ENCODE measurements at regions not wholly inside any gene's neighbourhood (a gene's known extent, or its start where the extent isn't known, plus 50 kb on each side); places are given as distances from the start of the nearest gene placed in this dataset.

GRCh38 chr16:66146798-66147197, 219.7 kb upstream of the CDH5 start:
- Histone ChIP-seq H2BK120ac (replicated peaks; ENCODE audit: low read depth, low read length) (no peak overlapping the region), H4K20me1 (replicated peaks in 1 of 2; ENCODE audit: control insufficient read depth in 1 of 2, insufficient read depth in 2 of 2, low read length in 2 of 2) (no peaks in the 10 kb centered on the region), H4K8ac (ENCODE audit: extremely low read depth, insufficient read depth, low read length) (no peak overlapping the region), H3K27me3 (replicated peaks in 1 of 4; ENCODE audit: control insufficient read depth in 3 of 4, extremely low read depth in 1 of 4, insufficient read depth in 3 of 4, low read length in 3 of 4) (no peaks in the 10 kb centered on the region), H3K18ac (ENCODE audit: extremely low read depth, low read length) (no peak overlapping the region), H4K5ac (ENCODE audit: insufficient read length, low read depth, low read length) (no peak overlapping the region), H3K14ac (ENCODE audit: insufficient read length) (no peak overlapping the region), H2AFZ (ENCODE audit: low read length) (no peak overlapping the region), H2AK5ac (ENCODE audit: low read depth, low read length) (no peak overlapping the region), H3K4me1 (replicated peaks in 1 of 4; ENCODE audit: control insufficient read depth in 3 of 4, insufficient read depth in 4 of 4, low read length in 3 of 4) (no peaks in the 10 kb centered on the region), H3K79me1 (ENCODE audit: low read depth, low read length) (no peaks in the 10 kb centered on the region), H3K4me3 (ENCODE audit: extremely low read depth in 1 of 4, insufficient read depth in 2 of 4, low read depth in 3 of 4, low read length in 4 of 4) (no peak overlapping the region), H3K4me2 (ENCODE audit: insufficient read depth in 1 of 2, low read depth in 2 of 2, low read length in 2 of 2) (no peak overlapping the region), H3K27ac (ENCODE audit: low read depth, low read length) (no peak overlapping the region), H4K91ac (replicated peaks; ENCODE audit: insufficient read length, low read length) (no peak overlapping the region), H3K56ac (replicated peaks; ENCODE audit: insufficient read length, low read depth, low read length) (no peak overlapping the region), H3K36me3 (ENCODE audit: control insufficient read depth in 2 of 4, insufficient read depth in 4 of 4, low read length in 3 of 4) (no peaks in the 10 kb centered on the region), H2BK20ac (ENCODE audit: low read length) (no peak overlapping the region), H3K23me2 (ENCODE audit: low read depth, low read length) (no peaks in the 10 kb centered on the region), H2BK5ac (ENCODE audit: low read depth, low read length) (no peak overlapping the region), H2BK15ac (ENCODE audit: low read length) (no peak overlapping the region), H3K9ac (replicated peaks in 1 of 4; ENCODE audit: extremely low read depth in 1 of 4, low read depth in 3 of 4, low read length in 3 of 4) (no peak overlapping the region), H3K23ac (ENCODE audit: insufficient read length) (no peak overlapping the region), H3K9me3 (ENCODE audit: insufficient read depth in 2 of 2, low read depth in 1 of 2, low read length in 1 of 2) (no peaks in the 10 kb centered on the region), H2BK12ac (ENCODE audit: low read depth, low read length) (no peak overlapping the region), H3K79me2 (ENCODE audit: control insufficient read depth in 1 of 2, insufficient read depth in 2 of 2, low read length in 2 of 2) (no peaks in the 10 kb centered on the region), H3K4ac (replicated peaks; ENCODE audit: insufficient read length, low read depth, low read length) (no peak overlapping the region)
- ChIA-PET POLR2A (ENCODE audit: partially characterized antibody) (no interaction called here), CTCF (ENCODE audit: partially characterized antibody) (interaction anchor here (1.2 to 1.4 kb wide), 2 partner anchors 16 to 442 kb away, joined by 4 to 5 read pairs; no protein-coding TSS in a partner anchor)
- WGBS, 2 experiments (ENCODE audit: extremely low coverage in 1 of 2, insufficient coverage in 1 of 2, insufficient read length in 1 of 2, insufficient replicate concordance in 2 of 2, low coverage in 1 of 2, low lambda C conversion rate in 2 of 2, missing lambda C conversion rate in 1 of 2) = 86% methylated on average over 9 of the region's 9 CpGs; no CpG with 5 or more reads in 1 of the 2 experiments
- DNase-seq (ENCODE audit: low read depth in 1 of 2, low spot score in 2 of 2) (no peak), FAIRE-seq (no peak)
- TF ChIP-seq FOSL1 (IDR thresholded peaks at IDR 0.05; ENCODE audit: insufficient read depth, low read depth, low read length) (no peak), CREB1 (IDR thresholded peaks at IDR 0.05) (no peak), KDM1A (IDR thresholded peaks at IDR 0.05; ENCODE audit: borderline replicate concordance, low read length) (no peak), POLR2A (IDR thresholded peaks at IDR 0.05; ENCODE audit: control extremely low read depth in 1 of 2, low read depth in 2 of 2, low read length in 2 of 2) (no peak), CTBP2 (IDR thresholded peaks at IDR 0.05; ENCODE audit: borderline replicate concordance, insufficient read depth, insufficient read length, low read length) (no peak), GABPA (IDR thresholded peaks at IDR 0.05; ENCODE audit: borderline replicate concordance, insufficient read depth, low read length) (no peak), USF2 (IDR thresholded peaks at IDR 0.05; ENCODE audit: low read length) (no peak)

Data from H1 (cell line).